Astrocyte (in vitro differentiated cells and primary cell): ENCODE measurements at regions not wholly inside any gene's neighbourhood (a gene's known extent, or its start where the extent isn't known, plus 50 kb on each side); places are given as distances from the start of the nearest gene placed in this dataset.

Source experiments
- DNase-seq: peaks from one replicate; pipeline ENCODE4 v3.0.0-alpha.2; 2010; ENCODE audit warnings: low read depth
- FAIRE-seq: peaks from 2 replicates; lab custom pipeline; 2011; peaks lifted over from hg19 to GRCh38; lab: Jason Lieb, UNC
- H2AFZ ChIP-seq: 2 replicates; pipeline ENCODE4 v1.6.0; 2012; ENCODE audit warnings: low read depth, low read length, inconsistent platforms
- H3K27ac ChIP-seq: 2 replicates; pipeline ENCODE4 v1.5.1; 2011; ENCODE audit warnings: low read depth, low read length, inconsistent platforms
- H3K27me3 ChIP-seq: 2 replicates; pipeline ENCODE4 v1.6.0; 2011; ENCODE audit warnings: low read length, inconsistent platforms; ENCODE audit not compliant: insufficient read depth
- H3K36me3 ChIP-seq: 2 replicates; pipeline ENCODE4 v1.5.1; 2011; ENCODE audit warnings: low read length, inconsistent platforms; ENCODE audit not compliant: insufficient read depth
- H3K4me1 ChIP-seq: 2 replicates; pipeline ENCODE4 v1.5.1; 2011; ENCODE audit warnings: low read length, inconsistent platforms; ENCODE audit not compliant: insufficient read depth
- H3K4me2 ChIP-seq: 2 replicates; pipeline ENCODE4 v1.6.0; 2012; ENCODE audit warnings: low read length, inconsistent platforms
- H3K4me3 ChIP-seq: 2 replicates; pipeline ENCODE4 v1.5.1; 2011; ENCODE audit warnings: low read depth, mild to moderate bottlenecking, low read length, inconsistent platforms; ENCODE audit not compliant: insufficient read depth
- H3K79me2 ChIP-seq: 2 replicates; pipeline ENCODE4 v1.6.0; 2012; ENCODE audit warnings: mild to moderate bottlenecking, low read length, inconsistent platforms; ENCODE audit not compliant: insufficient read depth
- H3K9ac ChIP-seq: 2 replicates; pipeline ENCODE4 v1.6.0; 2012; ENCODE audit warnings: mild to moderate bottlenecking, low read length, inconsistent platforms
- H3K9me3 ChIP-seq: 2 replicates; pipeline ENCODE4 v1.5.1; 2012; ENCODE audit warnings: low read depth, mild to moderate bottlenecking, low read length, inconsistent platforms; ENCODE audit not compliant: insufficient read depth
- H4K20me1 ChIP-seq: 2 replicates; pipeline ENCODE4 v1.6.0; 2012; ENCODE audit warnings: low read length, inconsistent platforms; ENCODE audit not compliant: insufficient read depth
- H3K27ac Mint-ChIP-seq: one replicate; pipeline ENCODE4 v1.8.0; 2021; ENCODE audit warnings: mild to moderate bottlenecking, mixed read lengths; ENCODE audit not compliant: unreplicated experiment
- H3K27me3 Mint-ChIP-seq: one replicate; pipeline ENCODE4 v1.8.0; 2021; ENCODE audit warnings: low read depth, mixed read lengths; ENCODE audit not compliant: unreplicated experiment
- H3K36me3 Mint-ChIP-seq: one replicate; pipeline ENCODE4 v1.8.0; 2021; ENCODE audit warnings: low read depth, mixed read lengths; ENCODE audit not compliant: unreplicated experiment
- H3K4me1 Mint-ChIP-seq: one replicate; pipeline ENCODE4 v1.8.0; 2021; ENCODE audit warnings: low read depth, mixed read lengths; ENCODE audit not compliant: unreplicated experiment
- H3K4me3 Mint-ChIP-seq: one replicate; pipeline ENCODE4 v1.8.0; 2021; ENCODE audit warnings: mild to moderate bottlenecking, moderate library complexity, mixed read lengths; ENCODE audit not compliant: unreplicated experiment
- H3K9me3 Mint-ChIP-seq: one replicate; pipeline ENCODE4 v1.8.0; 2021; ENCODE audit warnings: mild to moderate bottlenecking, mixed read lengths; ENCODE audit not compliant: unreplicated experiment
- EZH2 ChIP-seq: IDR thresholded peaks from 2 replicates; pipeline ENCODE4 v1.6.1; 2012; ENCODE audit warnings: mild to moderate bottlenecking, low read length, inconsistent platforms; ENCODE audit not compliant: insufficient read depth
- TF ChIP-seq, protein P1 (sequence below): IDR thresholded peaks from 2 replicates; pipeline ENCODE4 v1.5.1; 2011; ENCODE audit warnings: low read depth, mild to moderate bottlenecking, inconsistent platforms, low read length, moderate library complexity; ENCODE audit not compliant: insufficient read depth

DNA sequence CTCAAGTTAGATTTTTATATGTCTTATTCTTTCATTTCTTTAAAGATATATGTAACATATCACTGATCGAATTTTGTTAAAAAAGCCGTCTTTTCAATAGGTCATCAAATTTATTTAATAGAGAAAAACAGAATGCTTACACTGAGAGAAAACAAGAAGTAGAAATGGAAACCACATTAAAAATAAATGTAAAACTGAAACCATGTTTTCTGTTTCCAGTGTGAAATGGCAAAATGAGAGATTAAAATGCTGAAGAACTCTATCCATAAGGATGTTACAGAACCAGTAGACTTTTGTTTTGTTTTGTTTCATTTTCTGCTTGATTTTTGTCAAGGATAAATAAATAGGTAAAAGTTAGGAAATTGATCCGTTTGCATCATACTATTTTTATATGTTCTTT lies 210.1 kb downstream of the PRDM9 start:
- DNase-seq (no peak), FAIRE-seq (no peak)
- Mint-ChIP-seq H3K4me1 (no peaks in the 10 kb centered on the region), H3K36me3 (no peaks in the 10 kb centered on the region), H3K4me3 (no peak overlapping the region), H3K27me3 (no peaks in the 10 kb centered on the region), H3K27ac (no peak overlapping the region), H3K9me3 (no peaks in the 10 kb centered on the region)
- no peak overlapping the region for H3K4me3 ChIP-seq
- no peaks in the 10 kb centered on the region for H3K79me2 ChIP-seq
- no peak for TF ChIP-seq EZH2
- TF ChIP-seq, protein P1, sequence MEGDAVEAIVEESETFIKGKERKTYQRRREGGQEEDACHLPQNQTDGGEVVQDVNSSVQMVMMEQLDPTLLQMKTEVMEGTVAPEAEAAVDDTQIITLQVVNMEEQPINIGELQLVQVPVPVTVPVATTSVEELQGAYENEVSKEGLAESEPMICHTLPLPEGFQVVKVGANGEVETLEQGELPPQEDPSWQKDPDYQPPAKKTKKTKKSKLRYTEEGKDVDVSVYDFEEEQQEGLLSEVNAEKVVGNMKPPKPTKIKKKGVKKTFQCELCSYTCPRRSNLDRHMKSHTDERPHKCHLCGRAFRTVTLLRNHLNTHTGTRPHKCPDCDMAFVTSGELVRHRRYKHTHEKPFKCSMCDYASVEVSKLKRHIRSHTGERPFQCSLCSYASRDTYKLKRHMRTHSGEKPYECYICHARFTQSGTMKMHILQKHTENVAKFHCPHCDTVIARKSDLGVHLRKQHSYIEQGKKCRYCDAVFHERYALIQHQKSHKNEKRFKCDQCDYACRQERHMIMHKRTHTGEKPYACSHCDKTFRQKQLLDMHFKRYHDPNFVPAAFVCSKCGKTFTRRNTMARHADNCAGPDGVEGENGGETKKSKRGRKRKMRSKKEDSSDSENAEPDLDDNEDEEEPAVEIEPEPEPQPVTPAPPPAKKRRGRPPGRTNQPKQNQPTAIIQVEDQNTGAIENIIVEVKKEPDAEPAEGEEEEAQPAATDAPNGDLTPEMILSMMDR = no peak
- no peaks in the 10 kb centered on the region for H3K9me3 ChIP-seq
- H4K20me1 ChIP-seq = no peaks in the 10 kb centered on the region
- H3K4me1 ChIP-seq = no peaks in the 10 kb centered on the region
- H3K36me3 ChIP-seq = no peaks in the 10 kb centered on the region
- no peak overlapping the region for H3K27ac ChIP-seq
- H3K27me3 ChIP-seq = no peaks in the 10 kb centered on the region
- H2AFZ ChIP-seq = no peak overlapping the region
- H3K9ac ChIP-seq = no peak overlapping the region
- no peak overlapping the region for H3K4me2 ChIP-seq

DNA sequence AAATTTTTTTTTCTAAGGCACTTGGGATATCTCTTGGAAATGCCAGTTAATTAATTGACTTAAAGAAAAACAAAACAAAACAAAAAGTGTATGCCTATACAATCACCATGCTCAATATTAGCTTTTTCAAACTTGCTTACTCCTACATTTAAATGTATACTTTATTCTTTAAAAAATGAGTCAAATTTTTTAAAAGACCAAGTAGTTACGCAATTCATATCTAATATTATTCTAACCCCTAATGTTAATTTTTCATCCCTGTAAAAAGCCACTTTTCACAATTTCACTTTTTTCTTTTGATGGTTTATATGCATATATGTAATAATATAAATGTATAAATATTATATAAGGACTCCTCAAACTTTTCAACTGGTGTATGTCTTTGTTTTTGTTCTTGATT lies 211.2 kb downstream of the PRDM9 start:
- Histone ChIP-seq H3K27ac (no peak overlapping the region), H2AFZ (no peak overlapping the region), H3K4me2 (no peak overlapping the region), H3K36me3 (no peaks in the 10 kb centered on the region), H4K20me1 (no peaks in the 10 kb centered on the region), H3K4me3 (no peak overlapping the region), H3K9me3 (no peaks in the 10 kb centered on the region), H3K4me1 (no peaks in the 10 kb centered on the region), H3K79me2 (no peaks in the 10 kb centered on the region), H3K9ac (no peak overlapping the region), H3K27me3 (no peaks in the 10 kb centered on the region)
- FAIRE-seq (no peak), DNase-seq (no peak)
- Mint-ChIP-seq H3K9me3 (no peaks in the 10 kb centered on the region), H3K4me1 (no peaks in the 10 kb centered on the region), H3K27me3 (no peaks in the 10 kb centered on the region), H3K27ac (no peak overlapping the region), H3K4me3 (no peak overlapping the region), H3K36me3 (no peaks in the 10 kb centered on the region)
- TF ChIP-seq, protein P1 = no peak
- TF ChIP-seq EZH2 = no peak

DNA sequence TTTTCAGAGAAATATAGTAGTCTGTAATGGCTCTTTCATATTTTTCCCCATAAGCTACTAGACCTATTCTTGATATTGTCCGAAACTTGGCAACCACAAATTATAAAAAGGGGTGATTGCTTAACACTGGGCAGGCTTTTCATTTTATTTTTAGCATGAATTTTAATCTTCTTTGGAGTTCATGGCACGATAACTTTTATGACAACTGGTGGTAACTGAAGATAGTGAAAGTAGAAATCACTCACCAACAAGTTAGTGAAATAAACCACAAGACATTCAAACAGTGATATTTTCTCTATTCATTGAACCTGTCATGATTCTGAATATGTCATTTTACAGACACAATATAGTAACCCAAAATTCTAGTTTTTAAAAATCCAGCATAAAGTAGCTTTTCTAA lies 213.9 kb downstream of the PRDM9 start:
- no peaks in the 10 kb centered on the region for H3K9me3 Mint-ChIP-seq

More for the DNA sequence above, 213.9 kb downstream of the PRDM9 start:
- Histone ChIP-seq H3K27ac (no peak overlapping the region), H3K9me3 (no peaks in the 10 kb centered on the region), H2AFZ (no peak overlapping the region), H3K4me2 (no peak overlapping the region), H3K27me3 (no peaks in the 10 kb centered on the region), H3K9ac (no peak overlapping the region), H3K4me1 (no peaks in the 10 kb centered on the region), H3K79me2 (no peaks in the 10 kb centered on the region), H4K20me1 (no peaks in the 10 kb centered on the region), H3K4me3 (no peak overlapping the region), H3K36me3 (no peaks in the 10 kb centered on the region)
- no peak for TF ChIP-seq EZH2
- TF ChIP-seq, protein P1 = no peak
- Mint-ChIP-seq H3K27me3 (no peaks in the 10 kb centered on the region), H3K4me1 (no peaks in the 10 kb centered on the region), H3K27ac (no peak overlapping the region), H3K4me3 (no peak overlapping the region), H3K36me3 (no peaks in the 10 kb centered on the region)
- DNase-seq (no peak), FAIRE-seq (no peak)
